Left cardiac atrium (tissue), 4 donors: ENCODE measurements at regions not wholly inside any gene's neighbourhood (a gene's known extent, or its start where the extent isn't known, plus 50 kb on each side); places are given as distances from the start of the nearest gene placed in this dataset.
"Not testable (repeated sequence)": the region's sequence is repeated elsewhere in the genome, so short reads cannot be mapped to it uniquely, and the experiment has no call there.

Source experiments
- ATAC-seq, 2 donors: fragments of 200-7000 bp; cut with Tn5 transposase; one replicate each; pipeline ENCODE4 v1.9.1; 2020; ENCODE audit warnings: mild to moderate bottlenecking in 2 of 2, moderate library complexity in 2 of 2
- DNase-seq: peaks from one replicate; pipeline ENCODE4 v3.0.0-alpha.2; 2020
- intact Hi-C, 2 donors: fragments of 100-400 bp; cut with DNase I; formaldehyde crosslinking; loops; one replicate each; pipeline versions ENCODE4 v1.14.1 to v1.15.1; 2022 to 2023
- donor health status: DM: no; HTN: yes; CAD: no.
- donor health status: DM: no; HTN: yes; CAD: no; lungs with severe emphysema.
- donor health status: DM: yes; HTN: yes; CAD: no.
- donor health status: Dilated cardiomyopathy.

GRCh38 chr3:65142456-65142855 is 454.7 kb upstream of the ADAMTS9 start:
- intact Hi-C loops = no loop called here
- ATAC-seq = no peak
- DNase-seq = no peak

GRCh38 chr3:65138556-65138955 is 450.8 kb upstream of the ADAMTS9 start:
- intact Hi-C loops = no loop called here
- no peak for ATAC-seq
- no peak for DNase-seq

GRCh38 chr3:65133752-65134151 is 446.0 kb upstream of the ADAMTS9 start:
- intact Hi-C loops, DNase-seq, ATAC-seq: not testable (repeated sequence)

- DNase-seq (no peak), ATAC-seq (no peak)
- intact Hi-C loops = no loop called here
Observed at GRCh38 chr3:65130782-65131181, 443.0 kb upstream of the ADAMTS9 start.

- intact Hi-C loops = no loop called here
- ATAC-seq = peak in 1 of 2 donors; percentile 24
- no peak for DNase-seq
Observed at GRCh38 chr3:65128346-65128745, 440.5 kb upstream of the ADAMTS9 start.

- no peak for DNase-seq
- intact Hi-C loops = no loop called here
- peak in 1 of 2 donors; percentile 83 for ATAC-seq
Observed at GRCh38 chr3:65126527-65127410, 439.0 kb upstream of the ADAMTS9 start.

GRCh38 chr3:65120156-65120555 is 432.4 kb upstream of the ADAMTS9 start:
- DNase-seq, intact Hi-C loops, ATAC-seq: not testable (repeated sequence)

- ATAC-seq (no peak), DNase-seq (no peak)
- intact Hi-C loops = no loop called here
Observed at GRCh38 chr3:65118912-65119499, 431.2 kb upstream of the ADAMTS9 start.

GRCh38 chr3:65114041-65114440 is 426.2 kb upstream of the ADAMTS9 start:
- DNase-seq (no peak), ATAC-seq (no peak)
- intact Hi-C loops = no loop called here

- ATAC-seq (no peak), DNase-seq (no peak)
- intact Hi-C loops = no loop called here
Observed at GRCh38 chr3:65112751-65113300, 425.0 kb upstream of the ADAMTS9 start.

GRCh38 chr3:65110661-65111060 is 422.9 kb upstream of the ADAMTS9 start:
- no peak for ATAC-seq
- intact Hi-C loops = no loop called here

GRCh38 chr3:65109966-65110500 is 422.2 kb upstream of the ADAMTS9 start:
- intact Hi-C loops = no loop called here
- ATAC-seq (no peak), DNase-seq (no peak)

More at GRCh38 chr3:65110661-65111060, 422.9 kb upstream of the ADAMTS9 start:
- no peak for DNase-seq

- ATAC-seq (peak in 1 of 2 donors; percentile 83), DNase-seq (no peak)
- intact Hi-C loops = no loop called here
Observed at GRCh38 chr3:65107174-65107573, 419.4 kb upstream of the ADAMTS9 start.

GRCh38 chr3:65101450-65101849 is 413.6 kb upstream of the ADAMTS9 start:
- intact Hi-C loops = no loop called here
- ATAC-seq = peak in 1 of 2 donors; percentile 83

GRCh38 chr3:65098400-65098799 is 410.6 kb upstream of the ADAMTS9 start:
- ATAC-seq (no peak), DNase-seq (no peak)
- intact Hi-C loops = no loop called here

More at GRCh38 chr3:65101450-65101849, 413.6 kb upstream of the ADAMTS9 start:
- DNase-seq = no peak

- no peak for DNase-seq
- intact Hi-C loops = no loop called here
- peak in 1 of 2 donors; percentile 42 for ATAC-seq
Observed at GRCh38 chr3:65096110-65096745, 408.4 kb upstream of the ADAMTS9 start.

GRCh38 chr3:65094723-65095122 is 406.9 kb upstream of the ADAMTS9 start:
- ATAC-seq = no peak
- intact Hi-C loops = no loop called here
- DNase-seq = no peak

- ATAC-seq (no peak), DNase-seq (no peak)
- intact Hi-C loops = no loop called here
Observed at GRCh38 chr3:65093641-65094040, 405.8 kb upstream of the ADAMTS9 start.

- intact Hi-C loops = no loop called here
- DNase-seq (no peak), ATAC-seq (no peak)
Observed at GRCh38 chr3:65091565-65091964, 403.8 kb upstream of the ADAMTS9 start.

GRCh38 chr3:65083240-65083639 is 395.4 kb upstream of the ADAMTS9 start:
- ATAC-seq (peak in 1 of 2 donors; percentile 46), DNase-seq (no peak)
- intact Hi-C loops = no loop called here
